AG04450 (cell line): ENCODE measurements at regions not wholly inside any gene's neighbourhood (a gene's known extent, or its start where the extent isn't known, plus 50 kb on each side); places are given as distances from the start of the nearest gene placed in this dataset.
"Not testable (repeated sequence)": the region's sequence is repeated elsewhere in the genome, so short reads cannot be mapped to it uniquely, and the experiment has no call there.

ENCODE experiments used
- CTCF ChIA-PET: fragments of 300-600, 350-600 bp; formaldehyde crosslinking; extraction: SDS; loops from one replicate; lab custom pipeline; 2022; ENCODE audit warnings: antibody characterized with exemption, inconsistent platforms; lab: Charles Lee
- POLR2A ChIA-PET: fragments of 350-600 bp; formaldehyde crosslinking; extraction: SDS; loops from one replicate; lab custom pipeline; 2021; ENCODE audit warnings: antibody characterized with exemption, inconsistent platforms; lab: Yijun Ruan, JAX
- DNase-seq: peaks from one replicate; pipeline ENCODE4 v3.0.0-alpha.2; 2011; ENCODE audit warnings: low read depth, low spot score
- H3K27ac ChIP-seq: one replicate; pipeline ENCODE4 v1.5.1; 2012; ENCODE audit warnings: low read depth, low read length, control low read depth
- H3K27me3 ChIP-seq: one replicate; pipeline ENCODE4 v1.6.0; 2012; ENCODE audit warnings: low read length; ENCODE audit not compliant: control insufficient read depth, insufficient read depth
- H3K4me3 ChIP-seq: 2 replicates; pipeline ENCODE4 v1.5.1; 2011; ENCODE audit warnings: mild to moderate bottlenecking, low read depth, low read length, control low read depth
- H3K9me3 ChIP-seq: 2 replicates; pipeline ENCODE4 v1.5.1; 2012; ENCODE audit warnings: low read length; ENCODE audit not compliant: control insufficient read depth, insufficient read depth
- CTCF ChIP-seq: IDR thresholded peaks from 2 replicates; pipeline ENCODE4 v1.5.1; 2011; ENCODE audit warnings: low read depth, low read length, control low read depth, inconsistent platforms

DNA sequence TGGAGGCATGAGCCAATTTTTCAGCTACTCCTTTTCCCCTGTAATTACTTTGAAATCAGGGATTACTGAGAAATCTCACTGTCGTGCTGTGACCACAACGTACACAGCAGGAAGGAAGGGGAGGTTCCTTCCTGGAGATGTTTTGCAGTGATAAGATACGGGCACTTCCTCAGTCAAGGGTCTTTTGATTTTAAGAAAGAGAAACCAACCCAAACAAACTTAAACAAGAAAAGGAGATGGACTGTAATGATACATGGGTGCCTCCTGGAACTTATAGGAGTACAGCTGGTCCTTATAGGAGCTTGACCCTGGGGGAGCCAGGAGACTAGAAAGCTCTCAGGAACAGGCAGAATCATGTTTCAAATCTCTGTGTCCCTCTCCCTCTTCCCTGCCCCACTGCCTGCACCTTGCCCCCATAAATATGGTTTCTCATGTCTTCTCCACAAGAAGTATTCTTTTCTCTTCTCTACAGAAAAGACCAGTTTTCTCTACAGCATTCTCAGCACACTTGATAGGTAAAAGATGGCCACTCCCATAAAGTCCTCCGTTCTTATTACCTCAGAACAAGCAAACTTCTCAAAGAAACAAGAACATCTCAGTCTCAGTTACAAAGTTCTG lies 281.1 kb upstream of the AMIGO2 start:
- no peaks in the 10 kb centered on the region for H3K9me3 ChIP-seq
- ChIA-PET CTCF (no interaction called here), POLR2A (no interaction called here)
- no peak for TF ChIP-seq CTCF
- H3K27me3 ChIP-seq, result no peaks in the 10 kb centered on the region
- H3K4me3 ChIP-seq, result no peak overlapping the region
- DNase-seq, result no peak
- H3K27ac ChIP-seq, result no peak overlapping the region

DNA sequence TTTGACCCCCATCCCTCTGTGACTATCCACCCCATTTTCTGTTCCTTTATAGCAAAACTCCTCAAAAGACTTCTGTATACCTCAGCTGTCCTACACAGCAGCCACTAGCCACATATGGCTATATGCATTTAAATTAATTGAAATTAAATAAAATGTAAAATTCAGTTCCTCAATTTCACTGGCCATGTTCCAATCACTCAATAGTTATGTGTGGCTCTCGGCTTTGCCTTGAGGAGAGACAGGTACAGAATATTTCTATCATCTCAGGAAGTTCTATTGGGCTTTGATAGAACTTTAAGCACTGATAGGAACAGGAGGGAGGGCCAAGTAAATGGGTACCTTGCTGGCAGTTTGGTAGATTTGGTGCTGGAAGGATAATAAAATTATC lies 280.3 kb upstream of the AMIGO2 start:
- POLR2A ChIA-PET, result no interaction called here
- DNase-seq, result no peak
- CTCF ChIA-PET, result no interaction called here
- Histone ChIP-seq H3K27ac (no peak overlapping the region), H3K4me3 (no peak overlapping the region), H3K9me3 (no peaks in the 10 kb centered on the region), H3K27me3 (no peaks in the 10 kb centered on the region)
- TF ChIP-seq CTCF, result no peak

DNA sequence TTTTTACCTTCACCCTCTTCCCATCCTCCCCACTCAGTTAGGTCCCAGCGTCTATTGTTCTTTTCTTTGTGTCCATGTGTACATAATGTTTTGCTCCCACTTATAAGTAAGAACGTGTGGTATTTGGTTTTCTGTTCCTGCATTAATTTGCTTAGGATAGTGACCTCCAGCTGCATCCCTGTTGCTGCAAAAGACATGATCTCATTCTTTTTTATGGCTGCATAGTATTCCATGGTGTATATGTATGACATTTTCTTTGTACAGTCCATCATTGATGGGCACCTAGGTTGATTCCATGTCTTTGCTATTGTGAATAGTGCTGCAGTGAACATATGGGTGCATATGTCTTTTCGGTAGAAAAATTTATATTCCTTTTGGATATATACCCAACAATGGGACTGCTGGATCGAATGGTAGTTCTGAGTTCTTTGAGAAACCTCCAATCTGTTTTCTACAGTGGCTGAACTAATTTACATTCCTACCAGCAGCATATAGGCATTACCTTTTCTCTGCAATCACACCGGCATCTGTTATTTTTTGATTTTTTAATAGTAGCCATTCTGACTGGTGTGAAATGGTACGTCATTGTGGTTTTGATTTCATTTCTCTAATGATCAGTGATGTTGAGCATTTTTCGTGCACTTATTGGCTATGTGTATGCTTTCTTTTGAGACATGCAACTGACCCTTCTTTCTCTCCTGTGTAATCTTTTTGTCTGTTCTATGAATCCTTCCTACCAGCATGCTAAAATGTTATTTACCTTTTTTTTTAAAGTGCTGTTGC lies 279.7 kb upstream of the AMIGO2 start:
- TF ChIP-seq CTCF, result no peak
- DNase-seq, result no peak
- Histone ChIP-seq H3K4me3 (no peak overlapping the region), H3K9me3 (no peaks in the 10 kb centered on the region), H3K27ac (no peak overlapping the region), H3K27me3 (no peaks in the 10 kb centered on the region)
- ChIA-PET CTCF (no interaction called here), POLR2A (no interaction called here)

DNA sequence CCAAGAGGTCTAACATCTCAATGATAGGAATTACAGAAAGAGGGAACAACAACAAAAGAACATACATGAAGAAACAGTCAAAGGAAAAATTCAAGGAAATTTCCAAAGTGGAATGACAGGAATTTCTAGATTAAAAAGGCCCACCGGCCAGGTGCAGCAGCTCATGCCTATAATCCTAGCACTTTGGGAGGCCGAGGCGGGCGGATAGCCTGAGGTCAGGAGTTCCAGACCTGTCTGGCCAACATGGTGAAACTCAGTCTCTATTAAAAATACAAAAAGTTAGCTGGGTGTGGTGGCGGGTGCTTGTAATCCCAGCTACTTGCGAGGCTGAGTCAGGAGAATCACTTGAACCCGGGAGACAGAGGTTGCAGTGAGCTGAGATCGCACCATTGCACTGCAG lies 277.2 kb upstream of the AMIGO2 start:
- H3K4me3 ChIP-seq, H3K9me3 ChIP-seq, DNase-seq, POLR2A ChIA-PET, H3K27ac ChIP-seq, H3K27me3 ChIP-seq: not testable (repeated sequence)
- CTCF ChIA-PET, result interaction anchor here (0.6 to 0.7 kb wide), 3 partner anchors 31 to 324 kb away, joined by 3 to 4 read pairs (median 3); no protein-coding TSS in a partner anchor

GRCh38 chr12:47356129-47356700 lies 276.5 kb upstream of the AMIGO2 start:
- H3K27ac ChIP-seq, result no peak overlapping the region
- H3K9me3 ChIP-seq, result no peaks in the 10 kb centered on the region
- no peak overlapping the region for H3K4me3 ChIP-seq
- DNase-seq, result no peak
- POLR2A ChIA-PET, result no interaction called here
- no peaks in the 10 kb centered on the region for H3K27me3 ChIP-seq
- TF ChIP-seq CTCF, result no peak
- CTCF ChIA-PET, result no interaction called here
